ENCODE measurements at regions not wholly inside any gene's neighbourhood (a gene's known extent, or its start where the extent isn't known, plus 50 kb on each side); places are given as distances from the start of the nearest gene placed in this dataset.

DNA sequence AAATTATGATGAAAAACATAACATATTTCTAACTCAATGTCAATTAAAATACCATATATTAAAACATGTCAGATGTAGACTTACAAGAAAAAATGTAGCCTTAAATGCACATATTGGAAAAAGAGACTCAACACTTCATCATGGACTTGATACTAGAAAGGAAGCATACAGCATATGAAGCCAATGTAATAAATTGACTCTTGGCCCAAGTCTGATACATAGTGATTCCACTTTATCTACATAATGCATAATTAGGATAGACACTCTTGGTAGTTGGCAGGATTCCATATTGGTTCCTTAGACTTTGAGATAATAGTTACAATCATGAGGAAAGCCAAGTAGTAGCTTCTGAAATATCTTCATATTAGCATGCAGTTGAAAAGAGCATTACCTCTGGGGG, 1067.0 kb downstream of the PCDH17 start (continued):
- TF ChIP-seq, protein P1, sequence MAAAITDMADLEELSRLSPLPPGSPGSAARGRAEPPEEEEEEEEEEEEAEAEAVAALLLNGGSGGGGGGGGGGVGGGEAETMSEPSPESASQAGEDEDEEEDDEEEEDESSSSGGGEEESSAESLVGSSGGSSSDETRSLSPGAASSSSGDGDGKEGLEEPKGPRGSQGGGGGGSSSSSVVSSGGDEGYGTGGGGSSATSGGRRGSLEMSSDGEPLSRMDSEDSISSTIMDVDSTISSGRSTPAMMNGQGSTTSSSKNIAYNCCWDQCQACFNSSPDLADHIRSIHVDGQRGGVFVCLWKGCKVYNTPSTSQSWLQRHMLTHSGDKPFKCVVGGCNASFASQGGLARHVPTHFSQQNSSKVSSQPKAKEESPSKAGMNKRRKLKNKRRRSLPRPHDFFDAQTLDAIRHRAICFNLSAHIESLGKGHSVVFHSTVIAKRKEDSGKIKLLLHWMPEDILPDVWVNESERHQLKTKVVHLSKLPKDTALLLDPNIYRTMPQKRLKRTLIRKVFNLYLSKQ (tag by site-specific recombination; IDR thresholded peaks at IDR 0.05; ENCODE audit: borderline replicate concordance) = no peak
- no peak for TF ChIP-seq ZNF404 (tag by site-specific recombination; IDR thresholded peaks at IDR 0.05)
- no peak for TF ChIP-seq ZNF423 (tag by site-specific recombination; IDR thresholded peaks at IDR 0.05)
- TF ChIP-seq ZNF558 (tag by site-specific recombination; IDR thresholded peaks at IDR 0.05) = no peak

DNA sequence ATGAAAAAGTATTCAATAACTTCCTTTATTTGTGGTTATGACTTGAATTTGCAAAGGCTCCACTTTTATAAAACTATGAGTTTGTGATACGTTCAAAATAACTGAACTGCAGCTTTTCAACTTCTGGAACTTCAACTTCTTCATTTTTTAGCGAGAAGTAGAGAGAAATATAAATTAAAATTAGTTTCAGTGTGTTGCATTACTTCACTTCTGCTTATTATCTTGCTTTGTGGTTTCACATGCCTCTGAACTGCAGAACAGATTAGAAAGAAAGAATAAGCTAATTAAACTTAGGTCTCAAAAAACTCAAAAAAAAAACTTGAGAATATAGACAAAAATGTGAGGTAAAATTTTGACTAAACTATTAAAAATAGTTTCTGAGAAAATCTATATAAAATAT, 1073.4 kb downstream of the PCDH17 start:
- no peaks in the 10 kb centered on the region for H3K9me3 ChIP-seq (ENCODE audit: control insufficient read depth, insufficient read depth, low read depth, low read length)
- ChIA-PET POLR2A (no interaction called here), CTCF (no interaction called here)
- no peak for TF ChIP-seq ZNF292 (tag by site-specific recombination; IDR thresholded peaks at IDR 0.05; ENCODE audit: borderline replicate concordance, low read depth)
- TF ChIP-seq, protein P2, sequence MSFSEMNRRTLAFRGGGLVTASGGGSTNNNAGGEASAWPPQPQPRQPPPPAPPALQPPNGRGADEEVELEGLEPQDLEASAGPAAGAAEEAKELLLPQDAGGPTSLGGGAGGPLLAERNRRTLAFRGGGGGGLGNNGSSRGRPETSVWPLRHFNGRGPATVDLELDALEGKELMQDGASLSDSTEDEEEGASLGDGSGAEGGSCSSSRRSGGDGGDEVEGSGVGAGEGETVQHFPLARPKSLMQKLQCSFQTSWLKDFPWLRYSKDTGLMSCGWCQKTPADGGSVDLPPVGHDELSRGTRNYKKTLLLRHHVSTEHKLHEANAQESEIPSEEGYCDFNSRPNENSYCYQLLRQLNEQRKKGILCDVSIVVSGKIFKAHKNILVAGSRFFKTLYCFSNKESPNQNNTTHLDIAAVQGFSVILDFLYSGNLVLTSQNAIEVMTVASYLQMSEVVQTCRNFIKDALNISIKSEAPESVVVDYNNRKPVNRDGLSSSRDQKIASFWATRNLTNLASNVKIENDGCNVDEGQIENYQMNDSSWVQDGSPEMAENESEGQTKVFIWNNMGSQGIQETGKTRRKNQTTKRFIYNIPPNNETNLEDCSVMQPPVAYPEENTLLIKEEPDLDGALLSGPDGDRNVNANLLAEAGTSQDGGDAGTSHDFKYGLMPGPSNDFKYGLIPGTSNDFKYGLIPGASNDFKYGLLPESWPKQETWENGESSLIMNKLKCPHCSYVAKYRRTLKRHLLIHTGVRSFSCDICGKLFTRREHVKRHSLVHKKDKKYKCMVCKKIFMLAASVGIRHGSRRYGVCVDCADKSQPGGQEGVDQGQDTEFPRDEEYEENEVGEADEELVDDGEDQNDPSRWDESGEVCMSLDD (tag by site-specific recombination; IDR thresholded peaks at IDR 0.05) = no peak
- no peak for TF ChIP-seq HOXD13 (CRISPR knock-in tag; IDR thresholded peaks at IDR 0.05; ENCODE audit: borderline replicate concordance)
- TF ChIP-seq, protein P3, sequence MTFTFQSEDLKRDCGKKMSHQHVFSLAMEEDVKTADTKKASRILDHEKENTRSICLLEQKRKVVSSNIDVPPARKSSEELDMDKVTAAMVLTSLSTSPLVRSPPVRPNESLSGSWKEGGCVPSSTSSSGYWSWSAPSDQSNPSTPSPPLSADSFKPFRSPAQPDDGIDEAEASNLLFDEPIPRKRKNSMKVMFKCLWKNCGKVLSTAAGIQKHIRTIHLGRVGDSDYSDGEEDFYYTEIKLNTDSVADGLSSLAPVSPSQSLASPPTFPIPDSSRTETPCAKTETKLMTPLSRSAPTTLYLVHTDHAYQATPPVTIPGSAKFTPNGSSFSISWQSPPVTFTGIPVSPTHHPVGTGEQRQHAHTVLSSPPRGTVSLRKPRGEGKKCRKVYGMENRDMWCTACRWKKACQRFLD (tag by site-specific recombination; IDR thresholded peaks at IDR 0.05) = no peak
- no peak for TF ChIP-seq ZBTB20 (tag by site-specific recombination; IDR thresholded peaks at IDR 0.05)
- TF ChIP-seq ZNF404 (tag by site-specific recombination; IDR thresholded peaks at IDR 0.05) = no peak
- TF ChIP-seq ZNF473 (tag by site-specific recombination; IDR thresholded peaks at IDR 0.05) = no peak
- no peak for TF ChIP-seq ZNF571 (tag by site-specific recombination; IDR thresholded peaks at IDR 0.05)
- TF ChIP-seq ZNF366 (tag by site-specific recombination; conservative IDR thresholded peaks at IDR 0.05) = no peak
- TF ChIP-seq KLF7 (tag by site-specific recombination; IDR thresholded peaks at IDR 0.05; ENCODE audit: borderline replicate concordance) = no peak
- no peak for TF ChIP-seq ZNF324 (tag by site-specific recombination; IDR thresholded peaks at IDR 0.05)
- no peak for TF ChIP-seq ZFP37 (tag by site-specific recombination; IDR thresholded peaks at IDR 0.05)
- TF ChIP-seq, protein P4, sequence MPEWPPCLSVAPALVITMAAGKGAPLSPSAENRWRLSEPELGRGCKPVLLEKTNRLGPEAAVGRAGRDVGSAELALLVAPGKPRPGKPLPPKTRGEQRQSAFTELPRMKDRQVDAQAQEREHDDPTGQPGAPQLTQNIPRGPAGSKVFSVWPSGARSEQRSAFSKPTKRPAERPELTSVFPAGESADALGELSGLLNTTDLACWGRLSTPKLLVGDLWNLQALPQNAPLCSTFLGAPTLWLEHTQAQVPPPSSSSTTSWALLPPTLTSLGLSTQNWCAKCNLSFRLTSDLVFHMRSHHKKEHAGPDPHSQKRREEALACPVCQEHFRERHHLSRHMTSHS (tag by site-specific recombination; IDR thresholded peaks at IDR 0.05) = no peak
- no peaks in the 10 kb centered on the region for H3K36me3 ChIP-seq (ENCODE audit: control insufficient read depth in 2 of 2, insufficient read depth in 1 of 2, low read length in 2 of 2)
- no peaks in the 10 kb centered on the region for H3K4me1 ChIP-seq (ENCODE audit: control insufficient read depth, insufficient read depth, low read length)
- H3K27ac ChIP-seq (ENCODE audit: extremely low read depth, low read depth, low read length) = no peak overlapping the region
- H3K4me3 ChIP-seq (ENCODE audit: low read depth, low read length) = no peak overlapping the region

DNA sequence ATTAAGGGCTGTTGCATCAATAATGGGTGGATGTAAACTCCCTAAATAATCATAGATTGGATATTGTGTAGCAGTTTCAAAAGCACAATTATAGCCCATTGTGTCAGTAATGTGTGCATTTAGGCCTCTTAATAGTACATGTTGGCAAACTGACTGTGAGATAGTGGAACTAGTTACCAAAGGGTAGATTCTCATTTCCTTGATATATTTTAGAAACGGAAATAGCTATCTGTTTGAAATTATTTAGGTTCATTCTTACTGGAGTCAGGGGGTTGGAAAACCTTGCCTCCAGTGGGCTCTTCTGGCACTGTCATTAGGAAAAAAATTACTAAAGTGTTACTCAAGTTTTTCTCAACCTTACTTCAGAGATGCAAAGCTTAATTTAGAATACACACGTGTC, 1074.9 kb downstream of the PCDH17 start:
- Histone ChIP-seq H3K36me3 (ENCODE audit: control insufficient read depth in 2 of 2, insufficient read depth in 1 of 2, low read length in 2 of 2) (no peaks in the 10 kb centered on the region), H3K27ac (ENCODE audit: extremely low read depth, low read depth, low read length) (no peak overlapping the region), H3K4me1 (ENCODE audit: control insufficient read depth, insufficient read depth, low read length) (no peaks in the 10 kb centered on the region), H3K4me3 (ENCODE audit: low read depth, low read length) (no peak overlapping the region), H3K9me3 (ENCODE audit: control insufficient read depth, insufficient read depth, low read depth, low read length) (no peaks in the 10 kb centered on the region)
- POLR2A ChIA-PET = no interaction called here
- CTCF ChIA-PET = no interaction called here
- TF ChIP-seq ZFP37 (tag by site-specific recombination; IDR thresholded peaks at IDR 0.05) (no peak), RBAK (tag by site-specific recombination; IDR thresholded peaks at IDR 0.05) (no peak), ZNF473 (tag by site-specific recombination; IDR thresholded peaks at IDR 0.05) (no peak), HOXA7 (CRISPR knock-in tag; IDR thresholded peaks at IDR 0.05; ENCODE audit: borderline replicate concordance) (no peak), ZNF701 (tag by site-specific recombination; IDR thresholded peaks at IDR 0.05) (no peak), ZNF394 (tag by site-specific recombination; IDR thresholded peaks at IDR 0.05; ENCODE audit: borderline replicate concordance) (no peak)
- TF ChIP-seq, protein P5, sequence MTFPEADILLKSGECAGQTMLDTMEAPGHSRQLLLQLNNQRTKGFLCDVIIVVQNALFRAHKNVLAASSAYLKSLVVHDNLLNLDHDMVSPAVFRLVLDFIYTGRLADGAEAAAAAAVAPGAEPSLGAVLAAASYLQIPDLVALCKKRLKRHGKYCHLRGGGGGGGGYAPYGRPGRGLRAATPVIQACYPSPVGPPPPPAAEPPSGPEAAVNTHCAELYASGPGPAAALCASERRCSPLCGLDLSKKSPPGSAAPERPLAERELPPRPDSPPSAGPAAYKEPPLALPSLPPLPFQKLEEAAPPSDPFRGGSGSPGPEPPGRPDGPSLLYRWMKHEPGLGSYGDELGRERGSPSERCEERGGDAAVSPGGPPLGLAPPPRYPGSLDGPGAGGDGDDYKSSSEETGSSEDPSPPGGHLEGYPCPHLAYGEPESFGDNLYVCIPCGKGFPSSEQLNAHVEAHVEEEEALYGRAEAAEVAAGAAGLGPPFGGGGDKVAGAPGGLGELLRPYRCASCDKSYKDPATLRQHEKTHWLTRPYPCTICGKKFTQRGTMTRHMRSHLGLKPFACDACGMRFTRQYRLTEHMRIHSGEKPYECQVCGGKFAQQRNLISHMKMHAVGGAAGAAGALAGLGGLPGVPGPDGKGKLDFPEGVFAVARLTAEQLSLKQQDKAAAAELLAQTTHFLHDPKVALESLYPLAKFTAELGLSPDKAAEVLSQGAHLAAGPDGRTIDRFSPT (tag by site-specific recombination; IDR thresholded peaks at IDR 0.05) = no peak
- TF ChIP-seq, protein P6, sequence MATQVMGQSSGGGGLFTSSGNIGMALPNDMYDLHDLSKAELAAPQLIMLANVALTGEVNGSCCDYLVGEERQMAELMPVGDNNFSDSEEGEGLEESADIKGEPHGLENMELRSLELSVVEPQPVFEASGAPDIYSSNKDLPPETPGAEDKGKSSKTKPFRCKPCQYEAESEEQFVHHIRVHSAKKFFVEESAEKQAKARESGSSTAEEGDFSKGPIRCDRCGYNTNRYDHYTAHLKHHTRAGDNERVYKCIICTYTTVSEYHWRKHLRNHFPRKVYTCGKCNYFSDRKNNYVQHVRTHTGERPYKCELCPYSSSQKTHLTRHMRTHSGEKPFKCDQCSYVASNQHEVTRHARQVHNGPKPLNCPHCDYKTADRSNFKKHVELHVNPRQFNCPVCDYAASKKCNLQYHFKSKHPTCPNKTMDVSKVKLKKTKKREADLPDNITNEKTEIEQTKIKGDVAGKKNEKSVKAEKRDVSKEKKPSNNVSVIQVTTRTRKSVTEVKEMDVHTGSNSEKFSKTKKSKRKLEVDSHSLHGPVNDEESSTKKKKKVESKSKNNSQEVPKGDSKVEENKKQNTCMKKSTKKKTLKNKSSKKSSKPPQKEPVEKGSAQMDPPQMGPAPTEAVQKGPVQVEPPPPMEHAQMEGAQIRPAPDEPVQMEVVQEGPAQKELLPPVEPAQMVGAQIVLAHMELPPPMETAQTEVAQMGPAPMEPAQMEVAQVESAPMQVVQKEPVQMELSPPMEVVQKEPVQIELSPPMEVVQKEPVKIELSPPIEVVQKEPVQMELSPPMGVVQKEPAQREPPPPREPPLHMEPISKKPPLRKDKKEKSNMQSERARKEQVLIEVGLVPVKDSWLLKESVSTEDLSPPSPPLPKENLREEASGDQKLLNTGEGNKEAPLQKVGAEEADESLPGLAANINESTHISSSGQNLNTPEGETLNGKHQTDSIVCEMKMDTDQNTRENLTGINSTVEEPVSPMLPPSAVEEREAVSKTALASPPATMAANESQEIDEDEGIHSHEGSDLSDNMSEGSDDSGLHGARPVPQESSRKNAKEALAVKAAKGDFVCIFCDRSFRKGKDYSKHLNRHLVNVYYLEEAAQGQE (tag by site-specific recombination; IDR thresholded peaks at IDR 0.05) = no peak

Data from HEK293 (cell line).